Pons (tissue), 1 donor: ENCODE measurements at regions not wholly inside any gene's neighbourhood (a gene's known extent, or its start where the extent isn't known, plus 50 kb on each side); places are given as distances from the start of the nearest gene placed in this dataset.
"Not testable (repeated sequence)": the region's sequence is repeated elsewhere in the genome, so short reads cannot be mapped to it uniquely, and the experiment has no call there.

Experiments used
- DNase-seq: peaks from one replicate; pipeline ENCODE4 v3.0.0-alpha.2; 2016; ENCODE audit warnings: low spot score

- DNase-seq, result no peak
Measured at GRCh38 chr1:224535641-224536040, 80.5 kb upstream of the CNIH3 start.

- DNase-seq, result no peak
Measured at GRCh38 chr1:224539971-224540370, 76.1 kb upstream of the CNIH3 start.

- no peak for DNase-seq
Measured at GRCh38 chr1:224540535-224540934, 75.6 kb upstream of the CNIH3 start.

GRCh38 chr1:224541072-224541790, 74.9 kb upstream of the CNIH3 start:
- peak; percentile 49 for DNase-seq

- DNase-seq, result no peak
Measured at GRCh38 chr1:224541901-224542630, 74.1 kb upstream of the CNIH3 start.

- DNase-seq, result no peak
Measured at GRCh38 chr1:224542783-224543440, 73.2 kb upstream of the CNIH3 start.

GRCh38 chr1:224543453-224543852, 72.7 kb upstream of the CNIH3 start:
- no peak for DNase-seq

GRCh38 chr1:224544346-224545110, 71.6 kb upstream of the CNIH3 start:
- DNase-seq, result no peak

GRCh38 chr1:224545571-224545970, 70.5 kb upstream of the CNIH3 start:
- DNase-seq, result no peak

GRCh38 chr1:224548676-224549075, 67.4 kb upstream of the CNIH3 start:
- DNase-seq, result no peak

GRCh38 chr1:224551189-224551588, 64.9 kb upstream of the CNIH3 start:
- not testable (repeated sequence) for DNase-seq

GRCh38 chr1:224554056-224554455, 62.1 kb upstream of the CNIH3 start:
- DNase-seq, result no peak

- DNase-seq, result no peak
Measured at GRCh38 chr1:224554620-224555259, 61.4 kb upstream of the CNIH3 start.

- no peak for DNase-seq
Measured at GRCh38 chr1:224558904-224559303, 57.2 kb upstream of the CNIH3 start.

- no peak for DNase-seq
Measured at GRCh38 chr1:224559981-224560728, 56.0 kb upstream of the CNIH3 start.

- not testable (repeated sequence) for DNase-seq
Measured at GRCh38 chr1:224562881-224563280, 53.2 kb upstream of the CNIH3 start.

- DNase-seq, result peak; percentile 9
Measured at GRCh38 chr1:224563666-224564065, 52.5 kb upstream of the CNIH3 start.

- DNase-seq, result no peak
Measured at GRCh38 chr1:224564454-224565084, 51.5 kb upstream of the CNIH3 start.

GRCh38 chr1:224565186-224565585, 50.9 kb upstream of the CNIH3 start:
- DNase-seq, result peak; percentile 12

GRCh38 chr1:224565611-224566406, 50.3 kb upstream of the CNIH3 start:
- no peak for DNase-seq
